NCI-H460 (cell line): ENCODE measurements at regions not wholly inside any gene's neighbourhood (a gene's known extent, or its start where the extent isn't known, plus 50 kb on each side); places are given as distances from the start of the nearest gene placed in this dataset.
A peak's percentile ranks its signal among the peaks of the same experiment; 100 is the strongest.

Source experiments
- DNase-seq: peaks from one replicate; pipeline ENCODE4 v3.0.0-alpha.2; 2016; ENCODE audit warnings: low read depth; ENCODE audit errors: extremely low read depth

- DNase-seq = no peak
Measured at GRCh38 chr3:87175732-87176131, 51.4 kb upstream of the CHMP2B start.

DNA sequence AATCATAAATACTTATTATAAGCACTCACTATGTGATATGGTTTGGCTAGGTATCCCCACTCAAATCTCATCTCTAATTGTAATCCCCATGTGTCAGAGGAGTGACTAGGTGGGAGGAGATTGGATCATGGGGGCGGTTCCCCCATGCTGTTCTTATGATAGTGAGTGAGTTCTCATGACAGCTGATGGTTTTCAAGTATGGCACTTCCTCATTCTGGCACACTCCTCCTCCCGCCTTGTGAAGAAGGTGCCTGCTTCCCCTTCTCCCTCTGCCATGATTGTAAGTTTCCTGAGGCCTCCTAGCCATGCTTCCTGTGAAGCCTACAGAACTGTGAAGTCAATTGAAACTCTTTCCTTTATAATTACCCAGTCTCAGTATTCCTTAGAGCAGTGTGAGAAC lies 53.3 kb upstream of the CHMP2B start:
- DNase-seq = no peak

DNA sequence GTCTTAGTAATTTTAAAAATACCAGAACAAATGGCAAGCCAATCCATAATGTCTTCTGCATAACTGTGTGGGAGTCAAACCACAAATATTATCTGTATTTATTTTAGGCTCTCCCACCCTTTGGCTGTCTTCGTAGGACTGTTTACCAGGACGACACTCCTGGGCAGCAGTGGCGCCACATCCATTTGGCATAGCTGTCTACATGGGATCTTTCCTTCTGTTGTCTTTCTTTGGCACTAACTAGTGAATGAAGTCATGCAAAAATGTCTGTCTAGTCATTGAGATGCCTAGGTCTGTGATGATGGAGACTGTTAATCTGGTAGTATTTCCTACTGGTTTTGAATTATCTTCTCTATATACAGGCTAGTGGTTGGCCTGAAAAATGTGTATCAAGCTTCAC lies 54.0 kb upstream of the CHMP2B start:
- DNase-seq = no peak

DNA sequence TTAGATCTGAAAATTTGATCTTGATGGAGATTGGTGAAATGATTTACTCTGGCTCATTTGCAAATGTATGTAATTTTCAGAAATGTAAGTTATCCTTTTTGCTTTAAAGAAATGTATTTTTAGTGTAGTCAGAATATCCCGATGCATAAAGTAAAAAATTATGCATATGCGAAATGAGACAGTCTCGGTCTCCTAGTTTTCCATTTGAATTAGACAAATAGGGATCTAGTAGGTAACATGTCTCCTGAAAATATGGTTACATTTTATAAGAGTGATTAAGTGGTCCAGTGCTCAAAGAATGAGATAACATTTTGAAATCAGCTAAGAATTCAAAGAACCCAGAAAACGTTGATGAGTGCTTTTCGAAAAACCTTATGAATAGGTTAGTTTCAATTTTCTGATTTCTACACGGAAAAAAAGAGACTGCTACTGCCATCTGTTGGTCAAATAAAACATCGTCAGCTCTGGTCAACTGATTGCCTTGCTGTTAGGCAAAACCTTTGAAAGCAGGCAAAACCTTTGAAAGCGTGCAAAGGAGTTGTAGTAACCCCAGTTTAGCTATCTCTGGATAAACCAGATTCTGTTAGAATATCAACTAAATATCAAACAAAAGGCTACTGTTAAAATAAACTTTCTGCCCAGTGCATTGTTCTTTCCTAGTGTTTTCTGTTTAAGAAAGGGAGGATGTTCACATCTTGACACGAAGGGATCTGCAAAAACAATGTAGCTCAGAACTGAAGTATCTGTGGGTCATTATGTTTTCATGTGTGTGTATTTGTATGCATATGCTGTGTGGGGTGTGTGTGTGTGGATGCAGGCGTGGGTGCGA lies 59.3 kb upstream of the CHMP2B start:
- DNase-seq = peak; percentile 36

- no peak for DNase-seq
Measured at GRCh38 chr3:87164245-87164644, 62.9 kb upstream of the CHMP2B start.

DNA sequence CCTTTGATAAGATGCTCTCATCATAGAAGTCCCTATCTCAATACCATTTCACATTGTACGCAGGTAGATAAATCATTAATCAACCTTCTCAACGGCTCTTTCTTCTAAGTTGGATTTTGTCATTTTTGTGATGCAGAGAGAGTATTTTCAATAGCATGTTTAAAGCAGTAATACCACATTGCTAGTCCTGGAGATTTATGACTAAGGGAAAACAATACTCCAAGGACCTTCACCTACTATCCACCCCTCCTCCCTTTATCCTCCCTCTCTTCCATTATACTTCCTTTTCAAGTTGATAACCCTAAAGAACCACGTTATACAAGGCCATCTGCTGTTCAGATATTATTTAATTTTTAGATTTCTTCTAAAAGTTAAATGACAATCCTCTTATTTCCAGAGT lies 65.3 kb upstream of the CHMP2B start:
- DNase-seq = no peak

DNA sequence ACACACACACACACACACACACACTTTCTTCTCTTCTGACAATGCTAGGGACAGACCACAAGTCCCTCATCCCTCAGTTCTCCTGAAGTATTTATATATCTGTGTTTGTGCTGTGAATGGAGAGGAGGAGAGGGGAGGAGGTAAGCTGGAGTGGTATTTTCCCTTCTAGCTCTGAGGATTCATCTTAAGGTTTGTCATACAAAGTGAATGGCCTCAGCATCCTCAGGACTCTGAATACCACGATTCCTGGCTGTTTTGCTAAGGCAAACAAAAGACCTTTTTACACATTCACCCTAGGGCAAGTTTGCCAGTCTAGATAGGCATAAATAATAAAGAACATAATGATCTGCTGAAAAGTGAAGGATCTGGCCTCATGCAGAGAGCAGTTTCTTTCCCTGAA lies 65.7 kb upstream of the CHMP2B start:
- no peak for DNase-seq

DNA sequence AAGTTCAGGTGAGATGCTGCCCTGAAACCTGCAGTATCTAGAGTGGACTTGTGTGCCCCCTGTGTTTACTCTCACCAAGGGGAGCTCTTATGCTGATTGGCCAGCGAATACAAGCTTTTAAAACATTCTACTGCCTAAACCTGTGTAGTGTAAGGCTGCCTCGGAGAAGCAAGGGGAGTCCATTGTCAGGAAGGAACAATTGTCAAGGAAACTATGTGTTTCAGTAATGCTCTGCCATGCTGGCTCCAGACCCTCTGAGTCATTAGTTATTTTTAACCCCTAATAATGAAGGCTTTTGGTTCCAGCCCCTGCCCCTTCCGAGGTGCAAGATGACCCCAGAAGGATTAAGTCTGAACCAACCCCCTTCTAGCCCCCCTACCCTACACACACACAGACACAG lies 66.1 kb upstream of the CHMP2B start:
- DNase-seq = no peak

GRCh38 chr3:87158823-87159222 lies 68.3 kb upstream of the CHMP2B start:
- no peak for DNase-seq

DNA sequence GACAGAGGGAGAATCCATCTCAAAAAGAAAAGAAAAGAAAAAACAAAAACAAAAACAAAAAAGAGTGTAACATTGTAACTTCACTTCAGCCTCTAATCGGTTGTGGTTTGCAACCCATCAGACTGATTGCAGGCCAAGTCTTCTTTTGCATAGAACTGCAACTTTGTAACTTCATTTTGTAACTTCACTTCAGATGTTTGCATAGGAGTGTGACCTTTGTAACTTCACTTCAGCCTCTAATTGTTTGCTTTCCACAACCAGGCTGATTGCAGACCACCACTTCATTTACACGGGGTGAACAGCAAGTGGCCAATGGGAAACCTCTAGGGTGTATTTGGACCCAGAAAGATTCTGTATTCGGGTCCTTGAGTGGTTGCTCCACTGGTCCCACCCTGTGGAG lies 79.1 kb upstream of the CHMP2B start:
- DNase-seq = no peak

- DNase-seq = no peak
Measured at GRCh38 chr3:87147562-87147961, 79.5 kb upstream of the CHMP2B start.

GRCh38 chr3:87145553-87145952 lies 81.6 kb upstream of the CHMP2B start:
- DNase-seq = no peak

DNA sequence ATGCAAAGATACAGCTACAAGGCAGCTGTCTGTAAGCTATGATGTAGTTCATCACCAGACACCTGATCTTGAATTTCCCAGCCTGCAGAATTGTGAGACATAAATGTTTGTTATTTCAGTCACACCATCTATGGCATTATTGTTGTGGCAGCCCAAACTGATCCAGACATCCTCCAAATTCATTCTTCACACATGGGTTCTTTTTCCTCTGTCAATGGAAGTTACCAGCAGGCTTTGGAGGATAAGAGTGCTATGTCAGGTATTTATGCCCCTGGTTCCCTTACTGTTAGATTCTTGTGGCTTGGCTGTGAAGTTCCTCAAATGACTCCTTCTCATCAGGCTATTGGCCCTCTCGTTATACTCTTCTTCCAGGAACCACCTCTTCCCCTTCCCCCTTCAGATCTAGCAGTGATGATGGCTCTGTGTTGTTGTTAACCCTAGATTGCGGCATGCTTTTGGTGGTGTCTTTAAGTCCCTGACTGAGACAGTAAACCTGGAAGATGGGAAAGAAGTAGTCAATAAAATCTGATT lies 91.0 kb upstream of the CHMP2B start:
- no peak for DNase-seq

GRCh38 chr3:87135412-87135811 lies 91.7 kb upstream of the CHMP2B start:
- no peak for DNase-seq

DNA sequence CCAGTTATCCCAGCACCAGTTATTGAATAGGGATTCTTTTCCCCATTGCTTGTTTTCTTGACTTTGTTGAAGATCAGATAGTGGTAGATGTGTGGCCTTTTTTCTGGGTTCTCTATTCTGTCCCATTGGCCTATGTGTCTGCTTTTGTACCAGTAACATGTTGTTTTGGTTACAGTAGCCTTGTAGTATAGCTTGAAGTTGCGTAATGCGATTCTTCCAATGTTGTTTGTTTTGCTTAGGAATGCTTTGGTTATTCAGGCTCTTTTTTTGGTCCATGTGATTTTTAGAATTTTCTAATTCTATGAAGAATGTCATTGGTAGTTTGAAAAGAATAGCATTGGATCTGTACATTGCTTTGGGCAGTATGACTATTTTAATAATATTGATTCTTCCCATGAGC lies 94.3 kb upstream of the CHMP2B start:
- DNase-seq = no peak

- DNase-seq = no peak
Measured at GRCh38 chr3:87128006-87128405, 99.1 kb upstream of the CHMP2B start.

DNA sequence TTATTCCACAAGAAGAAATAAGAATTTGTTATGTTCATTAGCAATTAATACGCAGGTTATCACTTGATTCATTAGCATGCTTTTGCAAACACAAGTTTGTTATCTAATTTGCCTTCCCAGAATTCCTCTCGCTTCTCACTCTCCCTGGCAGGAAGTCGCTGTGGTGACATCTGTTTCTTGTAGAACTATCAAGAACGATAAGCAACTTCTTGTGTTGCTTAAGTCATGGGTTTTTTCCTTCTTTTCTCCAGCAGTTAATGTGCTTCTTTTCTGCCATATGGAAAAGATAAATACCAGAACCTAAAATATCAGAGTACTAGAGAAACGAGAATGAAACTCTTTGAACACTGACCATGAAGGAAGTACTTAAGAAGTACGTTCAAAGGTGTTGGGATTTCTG lies 99.8 kb upstream of the CHMP2B start:
- DNase-seq = no peak

- no peak for DNase-seq
Measured at GRCh38 chr3:87126321-87126720, 100.8 kb upstream of the CHMP2B start.

GRCh38 chr3:87125116-87125515 lies 102.0 kb upstream of the CHMP2B start:
- no peak for DNase-seq

DNA sequence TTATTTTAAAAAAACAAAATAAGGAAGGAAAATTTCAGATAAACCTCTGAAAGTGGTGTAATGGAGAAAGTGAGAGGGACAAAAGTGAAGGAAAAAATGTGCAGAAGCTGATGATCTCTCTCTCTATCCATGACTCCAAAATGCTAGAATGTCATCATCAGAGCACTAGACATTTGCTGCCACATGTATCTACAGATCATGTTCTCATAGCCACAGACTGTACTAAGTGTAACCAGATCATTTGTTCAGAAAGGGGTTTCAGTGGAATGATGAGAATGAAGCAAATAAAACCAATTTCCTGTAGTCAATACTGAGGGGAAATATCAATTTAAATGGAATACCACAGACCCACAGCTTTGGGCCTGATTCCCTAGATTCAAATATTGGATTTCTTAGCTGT lies 104.3 kb upstream of the CHMP2B start:
- DNase-seq = no peak

- DNase-seq = no peak
Measured at GRCh38 chr3:87121856-87122255, 105.3 kb upstream of the CHMP2B start.

- no peak for DNase-seq
Measured at GRCh38 chr3:87120881-87121280, 106.2 kb upstream of the CHMP2B start.

DNA sequence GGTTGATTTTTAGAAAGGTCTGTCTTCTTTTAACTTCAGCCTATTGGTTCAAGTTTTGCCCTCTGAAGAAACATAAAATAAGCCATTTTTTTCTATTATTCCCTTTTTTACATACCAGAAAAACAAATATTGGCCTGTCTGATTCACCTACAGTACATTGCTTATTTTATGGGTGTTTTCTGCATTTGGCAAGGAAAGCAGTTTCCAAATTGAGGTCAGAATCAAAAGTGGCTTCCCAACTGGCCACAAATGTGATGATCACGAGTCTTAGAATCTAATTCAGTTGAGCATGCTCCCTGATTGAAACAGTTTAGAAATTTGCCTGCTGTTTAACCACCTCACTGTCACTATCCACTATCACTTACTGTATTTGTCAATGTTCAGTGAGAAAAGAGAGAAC lies 106.9 kb upstream of the CHMP2B start:
- DNase-seq = no peak
